T-helper 1 cell treated with Interleukin-12 subunit alpha and Interleukin-12 subunit beta and Interleukin-4 antibody, amounts not matched to agents 30 μg/mL and 1 μg/mL, for 36 hours (primary cell): ENCODE measurements at regions not wholly inside any gene's neighbourhood (a gene's known extent, or its start where the extent isn't known, plus 50 kb on each side); places are given as distances from the start of the nearest gene placed in this dataset.
"Not testable (repeated sequence)": the region's sequence is repeated elsewhere in the genome, so short reads cannot be mapped to it uniquely, and the experiment has no call there.

Experiments
- H3K27ac Mint-ChIP-seq: one replicate; pipeline ENCODE4 v1.8.0; 2021; ENCODE audit warnings: mild to moderate bottlenecking, mixed read lengths
- H3K27me3 Mint-ChIP-seq: one replicate; pipeline ENCODE4 v1.8.0; 2021; ENCODE audit warnings: low read depth, mixed read lengths
- H3K36me3 Mint-ChIP-seq: one replicate; pipeline ENCODE4 v1.8.0; 2021; ENCODE audit warnings: low read depth, mixed read lengths
- H3K4me1 Mint-ChIP-seq: one replicate; pipeline ENCODE4 v1.8.0; 2021; ENCODE audit warnings: low read depth, mixed read lengths
- H3K4me3 Mint-ChIP-seq: one replicate; pipeline ENCODE4 v1.8.0; 2021; ENCODE audit warnings: mild to moderate bottlenecking, moderate library complexity, mixed read lengths
- H3K9me3 Mint-ChIP-seq: one replicate; pipeline ENCODE4 v1.8.0; 2021; ENCODE audit warnings: mixed read lengths

GRCh38 chr3:82177774-82178173 is 416.3 kb upstream of the GBE1 start:
- no peak overlapping the region for H3K4me3 Mint-ChIP-seq
- no peaks in the 10 kb centered on the region for H3K4me1 Mint-ChIP-seq
- H3K27me3 Mint-ChIP-seq = no peaks in the 10 kb centered on the region
- H3K36me3 Mint-ChIP-seq = no peaks in the 10 kb centered on the region
- no peak overlapping the region for H3K27ac Mint-ChIP-seq
- no peaks in the 10 kb centered on the region for H3K9me3 Mint-ChIP-seq

GRCh38 chr3:82165266-82165665 is 403.8 kb upstream of the GBE1 start:
- no peak overlapping the region for H3K4me3 Mint-ChIP-seq
- H3K36me3 Mint-ChIP-seq = no peaks in the 10 kb centered on the region
- H3K27ac Mint-ChIP-seq = no peak overlapping the region
- no peaks in the 10 kb centered on the region for H3K4me1 Mint-ChIP-seq
- no peaks in the 10 kb centered on the region for H3K27me3 Mint-ChIP-seq
- no peaks in the 10 kb centered on the region for H3K9me3 Mint-ChIP-seq

- no peaks in the 10 kb centered on the region for H3K4me1 Mint-ChIP-seq
- no peaks in the 10 kb centered on the region for H3K27me3 Mint-ChIP-seq
- H3K36me3 Mint-ChIP-seq = no peaks in the 10 kb centered on the region
- no peak overlapping the region for H3K27ac Mint-ChIP-seq
- no peak overlapping the region for H3K4me3 Mint-ChIP-seq
- H3K9me3 Mint-ChIP-seq = no peaks in the 10 kb centered on the region
These were observed 402.6 kb upstream of the GBE1 start for GRCh38 chr3:82163907-82164520.

GRCh38 chr3:82157952-82158351 is 396.5 kb upstream of the GBE1 start:
- Mint-ChIP-seq H3K9me3 (no peaks in the 10 kb centered on the region), H3K27me3 (no peaks in the 10 kb centered on the region), H3K4me1 (no peaks in the 10 kb centered on the region), H3K27ac (no peak overlapping the region), H3K36me3 (no peaks in the 10 kb centered on the region), H3K4me3 (no peak overlapping the region)

- H3K27ac Mint-ChIP-seq, H3K4me1 Mint-ChIP-seq, H3K27me3 Mint-ChIP-seq, H3K36me3 Mint-ChIP-seq, H3K4me3 Mint-ChIP-seq, H3K9me3 Mint-ChIP-seq: not testable (repeated sequence)
These were observed 392.4 kb upstream of the GBE1 start for GRCh38 chr3:82153892-82154291.

- H3K9me3 Mint-ChIP-seq = no peaks in the 10 kb centered on the region
- no peaks in the 10 kb centered on the region for H3K27me3 Mint-ChIP-seq
- H3K4me1 Mint-ChIP-seq = no peaks in the 10 kb centered on the region
- H3K27ac Mint-ChIP-seq = no peak overlapping the region
- no peaks in the 10 kb centered on the region for H3K36me3 Mint-ChIP-seq
- H3K4me3 Mint-ChIP-seq = no peak overlapping the region
These were observed 384.3 kb upstream of the GBE1 start for GRCh38 chr3:82145742-82146141.

GRCh38 chr3:82144811-82145210 is 383.4 kb upstream of the GBE1 start:
- Mint-ChIP-seq H3K36me3 (no peaks in the 10 kb centered on the region), H3K4me3 (no peak overlapping the region), H3K4me1 (no peaks in the 10 kb centered on the region), H3K9me3 (no peaks in the 10 kb centered on the region), H3K27me3 (no peaks in the 10 kb centered on the region), H3K27ac (no peak overlapping the region)

- no peak overlapping the region for H3K27ac Mint-ChIP-seq
- H3K27me3 Mint-ChIP-seq = no peaks in the 10 kb centered on the region
- H3K4me3 Mint-ChIP-seq = no peak overlapping the region
- no peaks in the 10 kb centered on the region for H3K9me3 Mint-ChIP-seq
- H3K36me3 Mint-ChIP-seq = no peaks in the 10 kb centered on the region
- H3K4me1 Mint-ChIP-seq = no peaks in the 10 kb centered on the region
These were observed 382.4 kb upstream of the GBE1 start for GRCh38 chr3:82143661-82144412.

GRCh38 chr3:82141592-82141991 is 380.1 kb upstream of the GBE1 start:
- Mint-ChIP-seq H3K4me1 (no peaks in the 10 kb centered on the region), H3K36me3 (no peaks in the 10 kb centered on the region), H3K27me3 (no peaks in the 10 kb centered on the region), H3K4me3 (no peak overlapping the region), H3K9me3 (no peaks in the 10 kb centered on the region), H3K27ac (no peak overlapping the region)

GRCh38 chr3:82137861-82138260 is 376.4 kb upstream of the GBE1 start:
- Mint-ChIP-seq H3K4me3 (no peak overlapping the region), H3K4me1 (no peaks in the 10 kb centered on the region), H3K27ac (no peak overlapping the region), H3K36me3 (no peaks in the 10 kb centered on the region), H3K9me3 (no peaks in the 10 kb centered on the region), H3K27me3 (no peaks in the 10 kb centered on the region)

GRCh38 chr3:82137050-82137449 is 375.6 kb upstream of the GBE1 start:
- no peak overlapping the region for H3K4me3 Mint-ChIP-seq
- H3K36me3 Mint-ChIP-seq = no peaks in the 10 kb centered on the region
- no peaks in the 10 kb centered on the region for H3K9me3 Mint-ChIP-seq

GRCh38 chr3:82133070-82133606 is 371.7 kb upstream of the GBE1 start:
- H3K4me3 Mint-ChIP-seq = no peak overlapping the region
- no peaks in the 10 kb centered on the region for H3K4me1 Mint-ChIP-seq
- H3K36me3 Mint-ChIP-seq = no peaks in the 10 kb centered on the region
- H3K27ac Mint-ChIP-seq = no peak overlapping the region
- H3K27me3 Mint-ChIP-seq = no peaks in the 10 kb centered on the region
- H3K9me3 Mint-ChIP-seq = no peaks in the 10 kb centered on the region

More at GRCh38 chr3:82137050-82137449, 375.6 kb upstream of the GBE1 start:
- Mint-ChIP-seq H3K27ac (no peak overlapping the region), H3K4me1 (no peaks in the 10 kb centered on the region), H3K27me3 (no peaks in the 10 kb centered on the region)

- Mint-ChIP-seq H3K4me3 (no peak overlapping the region), H3K27ac (no peak overlapping the region), H3K9me3 (no peaks in the 10 kb centered on the region), H3K4me1 (no peaks in the 10 kb centered on the region), H3K36me3 (no peaks in the 10 kb centered on the region), H3K27me3 (no peaks in the 10 kb centered on the region)
These were observed 371.0 kb upstream of the GBE1 start for GRCh38 chr3:82132210-82133069.

- Mint-ChIP-seq H3K27me3 (no peaks in the 10 kb centered on the region), H3K4me1 (no peaks in the 10 kb centered on the region), H3K36me3 (no peaks in the 10 kb centered on the region), H3K9me3 (no peaks in the 10 kb centered on the region), H3K27ac (no peak overlapping the region), H3K4me3 (no peak overlapping the region)
These were observed 368.6 kb upstream of the GBE1 start for GRCh38 chr3:82130046-82130445.
